Endothelial cell of umbilical vein (primary cell): ENCODE measurements at regions not wholly inside any gene's neighbourhood (a gene's known extent, or its start where the extent isn't known, plus 50 kb on each side); places are given as distances from the start of the nearest gene placed in this dataset.

Source experiments
- MYC ChIP-seq: IDR thresholded peaks from one replicate; pipeline ENCODE4 v1.6.1; 2011; ENCODE audit warnings: mild to moderate bottlenecking, low read depth, low read length
- TF ChIP-seq, protein P1 (sequence below), 2 donors: IDR thresholded peaks; 1 replicate in 1 of 2; 2 replicates in 1 of 2; pipeline ENCODE4 v1.5.1; 2011; ENCODE audit warnings: low read length in 2 of 2, mild to moderate bottlenecking in 2 of 2, moderate library complexity in 2 of 2, control low read depth in 1 of 2, inconsistent platforms in 1 of 2, low read depth in 1 of 2; ENCODE audit not compliant: insufficient read depth in 1 of 2; ENCODE audit errors: extremely low read depth in 1 of 2

GRCh38 chr18:22347606-22348511, 69.9 kb downstream of the CTAGE1 start:
- TF ChIP-seq, protein P1, sequence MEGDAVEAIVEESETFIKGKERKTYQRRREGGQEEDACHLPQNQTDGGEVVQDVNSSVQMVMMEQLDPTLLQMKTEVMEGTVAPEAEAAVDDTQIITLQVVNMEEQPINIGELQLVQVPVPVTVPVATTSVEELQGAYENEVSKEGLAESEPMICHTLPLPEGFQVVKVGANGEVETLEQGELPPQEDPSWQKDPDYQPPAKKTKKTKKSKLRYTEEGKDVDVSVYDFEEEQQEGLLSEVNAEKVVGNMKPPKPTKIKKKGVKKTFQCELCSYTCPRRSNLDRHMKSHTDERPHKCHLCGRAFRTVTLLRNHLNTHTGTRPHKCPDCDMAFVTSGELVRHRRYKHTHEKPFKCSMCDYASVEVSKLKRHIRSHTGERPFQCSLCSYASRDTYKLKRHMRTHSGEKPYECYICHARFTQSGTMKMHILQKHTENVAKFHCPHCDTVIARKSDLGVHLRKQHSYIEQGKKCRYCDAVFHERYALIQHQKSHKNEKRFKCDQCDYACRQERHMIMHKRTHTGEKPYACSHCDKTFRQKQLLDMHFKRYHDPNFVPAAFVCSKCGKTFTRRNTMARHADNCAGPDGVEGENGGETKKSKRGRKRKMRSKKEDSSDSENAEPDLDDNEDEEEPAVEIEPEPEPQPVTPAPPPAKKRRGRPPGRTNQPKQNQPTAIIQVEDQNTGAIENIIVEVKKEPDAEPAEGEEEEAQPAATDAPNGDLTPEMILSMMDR (IDR thresholded peaks at IDR 0.05; ENCODE audit: extremely low read depth in 1 of 2, insufficient read depth in 1 of 2, low read depth in 1 of 2, low read length in 2 of 2): no peak
- TF ChIP-seq MYC: no peak
